PC-9 (cell line): ENCODE measurements at regions not wholly inside any gene's neighbourhood (a gene's known extent, or its start where the extent isn't known, plus 50 kb on each side); places are given as distances from the start of the nearest gene placed in this dataset.
"Not testable (repeated sequence)": the region's sequence is repeated elsewhere in the genome, so short reads cannot be mapped to it uniquely, and the experiment has no call there.

Experiments
- BruUV-seq: library from RNA; stranded (reverse); fragments of 400-500 nt; replicated peaks from 2 replicates; lab custom pipeline; 2021; lab: Mats Ljungman, UMichigan
- CTCF ChIA-PET: fragments of 300-600 bp; sonication (Branson Sonifier 250); formaldehyde crosslinking; loops from one replicate; lab custom pipeline; 2022; ENCODE audit warnings: antibody characterized with exemption; lab: Charles Lee
- POLR2A ChIA-PET: fragments of 300-600 bp; sonication (Branson Sonifier 250); formaldehyde crosslinking; loops from one replicate; lab custom pipeline; 2022; ENCODE audit warnings: antibody characterized with exemption; ENCODE audit not compliant: unreplicated experiment; lab: Charles Lee
- DNase-seq, 2 experiments: peaks; one replicate each; pipeline versions ENCODE4 v3.0.0 to v3.0.0-alpha.2; 2015 to 2022; ENCODE audit warnings: mixed read lengths in 1 of 2
- H2AFZ ChIP-seq: fragments of 200-600 bp; sonication (generic); 2 replicates; pipeline ENCODE4 v1.8.1; 2017; ENCODE audit warnings: antibody characterized with exemption
- H3F3A ChIP-seq: fragments of 200-600 bp; sonication (generic); 2 replicates; pipeline ENCODE4 v1.8.1; 2017; ENCODE audit warnings: antibody characterized with exemption, mild to moderate bottlenecking, low read depth; ENCODE audit not compliant: insufficient read depth
- H3K27ac ChIP-seq: fragments of 200-600 bp; sonication (generic); 2 replicates; pipeline ENCODE4 v1.6.1; 2016; ENCODE audit warnings: mixed run types
- H3K27me3 ChIP-seq: fragments of 200-600 bp; sonication (generic); 2 replicates; pipeline ENCODE4 v1.6.1; 2016; ENCODE audit warnings: low read depth, mixed run types; ENCODE audit not compliant: insufficient read depth
- H3K36me3 ChIP-seq: fragments of 200-600 bp; sonication (generic); 2 replicates; pipeline ENCODE4 v1.6.1; 2016; ENCODE audit warnings: low read depth, mixed run types
- H3K4me1 ChIP-seq: fragments of 200-600 bp; sonication (generic); replicated peaks from 2 replicates; pipeline ENCODE4 v1.6.1; 2016; ENCODE audit warnings: mixed run types; ENCODE audit not compliant: insufficient read depth
- H3K4me2 ChIP-seq: fragments of 200-600 bp; sonication (generic); 2 replicates; pipeline ENCODE4 v1.6.1; 2017; ENCODE audit warnings: mixed run types
- H3K4me3 ChIP-seq: fragments of 200-600 bp; sonication (generic); 2 replicates; pipeline ENCODE4 v1.6.1; 2016; ENCODE audit warnings: mixed run types
- H3K79me2 ChIP-seq: fragments of 200-600 bp; sonication (generic); 2 replicates; pipeline ENCODE4 v1.6.1; 2017; ENCODE audit warnings: low read depth, mixed run types
- H3K9me2 ChIP-seq: fragments of 200-600 bp; sonication (generic); 2 replicates; pipeline ENCODE4 v1.8.1; 2017; ENCODE audit warnings: mild to moderate bottlenecking; ENCODE audit not compliant: insufficient read depth
- H3K9me3 ChIP-seq: fragments of 200-600 bp; sonication (generic); 2 replicates; pipeline ENCODE4 v1.8.1; 2016; ENCODE audit warnings: low read depth; ENCODE audit not compliant: insufficient read depth
- H4K20me1 ChIP-seq: fragments of 200-600 bp; sonication (generic); 2 replicates; pipeline ENCODE4 v1.8.1; 2017; ENCODE audit not compliant: insufficient read depth
- intact Hi-C: fragments of 100-400 bp; cut with micrococcal nuclease; formaldehyde crosslinking; loops from one replicate; pipeline ENCODE4 v1.10.0; 2022; ENCODE audit not compliant: unreplicated experiment

- intact Hi-C loops, H3K27ac ChIP-seq, POLR2A ChIA-PET, H4K20me1 ChIP-seq, H3K9me2 ChIP-seq, H2AFZ ChIP-seq, H3K36me3 ChIP-seq, H3K4me3 ChIP-seq, H3K4me1 ChIP-seq, H3K79me2 ChIP-seq, H3K4me2 ChIP-seq, H3K27me3 ChIP-seq, H3K9me3 ChIP-seq, BruUV-seq, DNase-seq, H3F3A ChIP-seq: not testable (repeated sequence)
- CTCF ChIA-PET = interaction anchor here (0.6 kb wide), 1 partner anchor 1509 kb away, joined by 3 read pairs; no protein-coding TSS in a partner anchor
Observed at GRCh38 chr12:8320251-8320730, 92.9 kb upstream of the FAM90A1 start.

- H3F3A ChIP-seq, H3K4me2 ChIP-seq, BruUV-seq, POLR2A ChIA-PET, H3K4me1 ChIP-seq, intact Hi-C loops, H3K27ac ChIP-seq, H3K27me3 ChIP-seq, H3K9me3 ChIP-seq, H3K9me2 ChIP-seq, H3K36me3 ChIP-seq, H4K20me1 ChIP-seq, H2AFZ ChIP-seq, H3K79me2 ChIP-seq, DNase-seq, H3K4me3 ChIP-seq: not testable (repeated sequence)
- CTCF ChIA-PET = interaction anchor here (0.6 kb wide), 1 partner anchor 1509 kb away, joined by 3 read pairs; no protein-coding TSS in a partner anchor
Observed at GRCh38 chr12:8320791-8321370, 93.5 kb upstream of the FAM90A1 start.

DNA sequence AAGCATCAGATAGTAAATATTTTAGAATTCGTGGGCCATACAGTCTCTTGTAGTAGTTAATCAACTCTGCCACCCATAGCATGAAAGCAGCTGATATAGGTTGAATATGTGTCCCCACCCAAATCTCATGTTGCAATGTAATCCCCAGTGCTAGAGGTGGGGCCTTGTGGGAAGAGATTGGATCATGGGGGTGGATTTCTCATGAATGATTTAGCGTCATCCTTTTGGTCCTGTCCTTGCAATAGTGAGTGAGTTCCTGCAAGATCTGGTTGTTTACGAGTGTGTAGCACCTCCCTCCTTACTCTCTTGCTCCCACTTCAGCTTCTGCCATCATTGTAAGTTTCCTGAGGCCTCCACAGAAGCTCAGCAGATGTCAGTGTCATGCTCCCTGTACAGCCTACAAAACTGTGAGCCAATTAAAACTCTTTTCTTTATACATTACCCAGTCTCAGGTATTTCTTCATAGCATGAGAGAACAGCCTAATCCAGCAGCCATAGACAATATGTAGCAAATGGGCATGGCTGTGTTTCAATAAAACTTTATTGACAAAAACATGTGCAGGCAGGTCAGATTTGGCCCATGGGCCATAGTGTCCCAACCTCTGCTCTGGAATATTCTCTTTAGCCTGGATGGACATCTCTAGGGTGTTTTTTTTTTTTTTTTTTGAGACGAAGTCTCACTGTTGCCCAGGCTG is 97.9 kb upstream of the FAM90A1 start:
- H3K79me2 ChIP-seq, H3K9me3 ChIP-seq, H3K4me3 ChIP-seq, H3F3A ChIP-seq, H3K27me3 ChIP-seq, intact Hi-C loops, H4K20me1 ChIP-seq, BruUV-seq, H3K4me1 ChIP-seq, CTCF ChIA-PET, H3K36me3 ChIP-seq, H3K9me2 ChIP-seq, DNase-seq, POLR2A ChIA-PET, H3K27ac ChIP-seq, H2AFZ ChIP-seq, H3K4me2 ChIP-seq: not testable (repeated sequence)

GRCh38 chr12:8328835-8329234 is 101.4 kb upstream of the FAM90A1 start:
- intact Hi-C loops, DNase-seq, H2AFZ ChIP-seq: not testable (repeated sequence)

DNA sequence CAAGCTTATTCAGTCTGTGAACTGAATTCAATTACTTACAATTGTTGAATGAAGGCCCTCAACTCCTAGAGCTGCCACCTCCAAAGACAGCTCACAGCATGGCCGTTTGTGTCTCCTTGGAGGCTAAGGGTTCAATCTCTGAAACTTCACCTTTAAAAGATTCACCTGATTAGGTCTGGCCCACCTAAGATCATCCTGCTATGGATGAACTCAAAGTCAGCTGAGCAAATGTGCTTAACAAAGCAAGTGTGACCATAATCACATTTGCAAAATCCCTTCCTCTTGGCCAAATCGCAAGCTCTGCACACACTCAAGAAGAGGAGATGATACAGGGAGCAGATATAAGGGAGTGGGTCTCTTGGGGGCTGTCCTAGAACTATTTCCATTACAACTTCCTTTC is 105.0 kb upstream of the FAM90A1 start:
- H2AFZ ChIP-seq, H3K79me2 ChIP-seq, H3K9me2 ChIP-seq, H3K36me3 ChIP-seq, H3K4me1 ChIP-seq, BruUV-seq, CTCF ChIA-PET, H3K9me3 ChIP-seq, H3K4me2 ChIP-seq, intact Hi-C loops, H3K27me3 ChIP-seq, H3F3A ChIP-seq, POLR2A ChIA-PET, H3K4me3 ChIP-seq, H3K27ac ChIP-seq, H4K20me1 ChIP-seq, DNase-seq: not testable (repeated sequence)

More at GRCh38 chr12:8328835-8329234, 101.4 kb upstream of the FAM90A1 start:
- H3K36me3 ChIP-seq, H3K4me1 ChIP-seq, BruUV-seq, H4K20me1 ChIP-seq, H3F3A ChIP-seq, H3K4me2 ChIP-seq, H3K27me3 ChIP-seq, H3K4me3 ChIP-seq, H3K9me3 ChIP-seq, POLR2A ChIA-PET, H3K9me2 ChIP-seq, H3K79me2 ChIP-seq, CTCF ChIA-PET, H3K27ac ChIP-seq: not testable (repeated sequence)

DNA sequence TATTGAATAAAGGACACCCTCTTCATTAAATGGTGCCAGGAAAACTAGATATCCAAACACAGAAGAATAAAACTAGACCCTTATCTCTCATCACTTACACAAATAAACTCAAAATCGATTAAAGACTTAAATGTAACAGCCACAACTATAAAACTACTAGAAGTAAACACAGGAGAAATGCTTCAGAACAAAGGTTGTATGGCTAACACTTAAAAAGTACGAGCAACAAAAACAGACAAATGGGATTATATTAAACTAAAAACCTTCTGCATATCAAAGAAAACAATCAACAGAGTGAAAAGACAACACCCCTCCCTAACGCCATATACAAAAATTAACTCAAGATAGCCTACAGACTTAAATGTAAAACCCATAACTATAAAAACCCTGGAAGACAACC is 104.7 kb upstream of the CLEC6A start:
- CTCF ChIA-PET, H3K9me3 ChIP-seq, H3K4me1 ChIP-seq, H3K27me3 ChIP-seq, H3K4me3 ChIP-seq, H3K36me3 ChIP-seq, BruUV-seq, intact Hi-C loops, DNase-seq, POLR2A ChIA-PET, H3K4me2 ChIP-seq, H4K20me1 ChIP-seq, H2AFZ ChIP-seq, H3F3A ChIP-seq, H3K9me2 ChIP-seq, H3K27ac ChIP-seq, H3K79me2 ChIP-seq: not testable (repeated sequence)

GRCh38 chr12:8354741-8355140 is 101.0 kb upstream of the CLEC6A start:
- H3K9me3 ChIP-seq, BruUV-seq, H2AFZ ChIP-seq, H3K4me2 ChIP-seq, CTCF ChIA-PET, H3K27ac ChIP-seq, H3K79me2 ChIP-seq, H3K4me3 ChIP-seq, H3F3A ChIP-seq, H3K9me2 ChIP-seq, H4K20me1 ChIP-seq, DNase-seq, H3K27me3 ChIP-seq, H3K36me3 ChIP-seq, intact Hi-C loops, H3K4me1 ChIP-seq: not testable (repeated sequence)
- POLR2A ChIA-PET = interaction anchor here (0.5 kb wide), 1 partner anchor 278 kb away, joined by 3 read pairs; no protein-coding TSS in a partner anchor
